Choroid plexus epithelial cell (primary cell): ENCODE measurements at regions not wholly inside any gene's neighbourhood (a gene's known extent, or its start where the extent isn't known, plus 50 kb on each side); places are given as distances from the start of the nearest gene placed in this dataset.

Experiments used
- DNase-seq: peaks from one replicate; pipeline ENCODE4 v3.0.0-alpha.2; 2010; ENCODE audit warnings: low read depth
- H3K4me3 ChIP-seq: 2 replicates; pipeline ENCODE4 v1.5.1; 2011; ENCODE audit warnings: low read depth, mild to moderate bottlenecking, control low read depth, low read length, moderate library complexity
- TF ChIP-seq, protein P1 (sequence below): conservative IDR thresholded peaks from 2 replicates; pipeline ENCODE4 v1.5.1; 2011; ENCODE audit warnings: low read depth, mild to moderate bottlenecking, control low read depth, inconsistent platforms, low read length, moderate library complexity

DNA sequence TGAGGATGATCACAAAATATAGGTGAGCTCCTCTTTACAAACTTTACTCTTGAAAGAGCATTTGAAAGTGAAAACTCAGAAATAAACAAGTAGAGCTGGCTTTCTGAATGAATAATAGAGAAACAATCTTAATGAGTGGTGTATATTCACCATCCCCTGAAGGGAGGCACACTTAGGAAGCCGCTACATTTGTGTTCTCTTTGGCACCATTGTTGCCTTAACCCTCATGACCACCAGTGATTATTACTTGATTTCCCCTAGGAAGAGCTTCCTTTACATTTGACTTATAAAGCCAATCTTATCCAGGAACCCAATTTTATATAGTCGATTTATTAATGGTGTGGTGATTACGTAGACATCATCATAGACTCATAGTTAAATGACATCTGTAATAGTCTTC lies 883.9 kb downstream of the TBL1XR1 start:
- TF ChIP-seq, protein P1, sequence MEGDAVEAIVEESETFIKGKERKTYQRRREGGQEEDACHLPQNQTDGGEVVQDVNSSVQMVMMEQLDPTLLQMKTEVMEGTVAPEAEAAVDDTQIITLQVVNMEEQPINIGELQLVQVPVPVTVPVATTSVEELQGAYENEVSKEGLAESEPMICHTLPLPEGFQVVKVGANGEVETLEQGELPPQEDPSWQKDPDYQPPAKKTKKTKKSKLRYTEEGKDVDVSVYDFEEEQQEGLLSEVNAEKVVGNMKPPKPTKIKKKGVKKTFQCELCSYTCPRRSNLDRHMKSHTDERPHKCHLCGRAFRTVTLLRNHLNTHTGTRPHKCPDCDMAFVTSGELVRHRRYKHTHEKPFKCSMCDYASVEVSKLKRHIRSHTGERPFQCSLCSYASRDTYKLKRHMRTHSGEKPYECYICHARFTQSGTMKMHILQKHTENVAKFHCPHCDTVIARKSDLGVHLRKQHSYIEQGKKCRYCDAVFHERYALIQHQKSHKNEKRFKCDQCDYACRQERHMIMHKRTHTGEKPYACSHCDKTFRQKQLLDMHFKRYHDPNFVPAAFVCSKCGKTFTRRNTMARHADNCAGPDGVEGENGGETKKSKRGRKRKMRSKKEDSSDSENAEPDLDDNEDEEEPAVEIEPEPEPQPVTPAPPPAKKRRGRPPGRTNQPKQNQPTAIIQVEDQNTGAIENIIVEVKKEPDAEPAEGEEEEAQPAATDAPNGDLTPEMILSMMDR: no peak
- DNase-seq: no peak
- no peak overlapping the region for H3K4me3 ChIP-seq

DNA sequence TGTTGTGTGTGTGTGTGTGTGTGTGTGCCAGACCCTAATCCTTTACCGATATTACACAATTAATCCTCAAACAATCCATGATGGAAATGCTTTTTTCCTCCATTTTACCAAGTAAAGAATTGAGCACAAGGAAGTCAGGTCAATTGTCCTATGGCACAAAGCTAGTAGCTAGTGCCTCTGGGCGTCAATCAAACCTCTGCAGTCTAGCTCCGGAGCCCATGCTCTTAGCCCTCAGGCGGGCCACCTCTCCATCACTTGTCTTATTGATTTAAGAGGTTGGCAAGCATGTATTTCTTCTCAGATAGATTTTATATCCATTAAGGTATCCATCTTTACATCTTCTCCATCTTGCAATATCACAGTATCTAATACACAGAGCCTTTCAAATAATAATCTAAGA lies 886.6 kb downstream of the TBL1XR1 start:
- no peak for DNase-seq
- no peak overlapping the region for H3K4me3 ChIP-seq
- TF ChIP-seq, protein P1: no peak

DNA sequence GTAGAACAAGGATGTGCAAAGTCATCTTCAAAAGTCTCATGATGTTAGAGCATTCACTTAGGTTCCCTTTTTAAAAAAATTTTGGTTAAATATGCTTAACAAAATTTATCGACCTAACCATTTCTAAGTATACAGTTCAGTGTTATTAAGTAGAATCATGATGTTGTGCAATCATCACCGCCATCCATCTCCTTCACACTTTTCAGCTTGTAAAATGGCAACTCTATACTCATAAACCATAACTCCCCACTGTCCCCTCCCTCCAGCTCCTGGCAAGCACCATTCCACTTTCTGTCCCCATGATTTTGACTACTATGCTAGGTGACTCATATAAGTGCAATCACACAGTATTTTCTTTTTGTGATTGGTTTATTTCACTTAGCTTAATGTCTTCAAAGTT lies 895.0 kb downstream of the TBL1XR1 start:
- no peak overlapping the region for H3K4me3 ChIP-seq
- TF ChIP-seq, protein P1: no peak
- DNase-seq: no peak

DNA sequence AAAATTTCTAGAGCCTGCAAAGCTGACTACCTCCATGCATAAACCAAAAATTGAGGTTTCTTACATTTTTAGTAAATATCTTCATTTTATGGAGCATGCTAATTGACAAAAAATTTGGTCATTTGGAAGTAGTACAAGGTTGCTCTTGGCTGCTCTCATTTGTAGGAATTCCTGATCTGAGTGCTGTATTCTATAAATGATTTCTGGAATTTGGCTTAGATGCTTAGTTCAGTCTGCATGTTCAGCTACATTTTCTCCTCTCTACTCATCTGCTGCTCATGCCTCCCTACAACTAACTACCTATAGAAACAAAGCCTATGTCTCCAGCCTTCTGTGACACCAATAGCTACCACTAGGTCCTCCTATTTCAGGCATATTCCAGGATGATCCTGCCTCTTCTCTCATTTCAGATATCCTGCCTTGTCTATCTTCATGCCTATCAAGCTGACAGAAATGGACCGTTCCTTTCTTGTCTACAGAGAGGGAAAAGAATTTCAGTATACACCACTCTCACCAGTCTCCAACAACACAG lies 901.1 kb downstream of the TBL1XR1 start:
- TF ChIP-seq, protein P1: no peak
- no peak for DNase-seq
- H3K4me3 ChIP-seq: no peak overlapping the region

GRCh38 chr3:176293276-176293675 lies 904.0 kb downstream of the TBL1XR1 start:
- DNase-seq: no peak
- no peak overlapping the region for H3K4me3 ChIP-seq
- TF ChIP-seq, protein P1: no peak

DNA sequence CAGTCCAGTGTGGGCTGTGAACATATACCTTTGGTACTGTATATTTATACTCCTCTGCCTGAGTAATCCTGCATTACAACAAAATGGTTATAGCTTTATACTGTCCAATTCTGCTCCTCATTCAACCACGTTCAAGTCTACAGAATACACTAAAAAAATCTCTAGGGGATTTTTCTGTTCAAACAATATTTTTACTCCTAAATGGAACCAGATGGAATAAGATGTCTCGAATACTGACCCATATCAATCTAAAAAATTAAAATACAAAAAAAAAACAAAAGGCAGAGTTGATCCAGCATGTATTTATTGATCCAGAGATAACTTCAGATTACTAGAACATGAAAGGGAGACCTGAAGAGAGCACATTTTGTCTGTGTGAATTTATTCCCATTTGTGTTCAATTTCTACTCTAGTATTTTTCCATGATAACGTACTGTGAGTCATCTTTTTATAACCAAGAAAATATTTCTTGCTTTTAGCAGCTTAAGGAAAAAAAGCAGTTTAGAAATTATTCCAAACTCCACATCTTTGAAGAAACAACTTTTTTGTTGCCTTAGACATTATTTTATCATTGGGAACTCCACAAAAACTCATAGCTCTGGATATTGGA lies 910.7 kb downstream of the TBL1XR1 start:
- DNase-seq: no peak
- TF ChIP-seq, protein P1: no peak
- H3K4me3 ChIP-seq: no peak overlapping the region

- H3K4me3 ChIP-seq: no peak overlapping the region
- TF ChIP-seq, protein P1: no peak
- no peak for DNase-seq
Observed at GRCh38 chr3:176275538-176275937, 921.7 kb downstream of the TBL1XR1 start.
